Peyer's patch (tissue), 4 donors: ENCODE measurements at regions not wholly inside any gene's neighbourhood (a gene's known extent, or its start where the extent isn't known, plus 50 kb on each side); places are given as distances from the start of the nearest gene placed in this dataset.

ENCODE experiments used
- DNase-seq, 3 donors: peaks; one replicate each; pipeline ENCODE4 v3.0.0-alpha.2; 2017 to 2019
- H3K27ac ChIP-seq, 4 donors: fragments of 200-600 bp; sonication (generic); one replicate each; pipeline ENCODE4 v1.5.1; 2016 to 2019
- H3K27me3 ChIP-seq, 2 donors: fragments of 200-600 bp; sonication (generic); one replicate each; pipeline ENCODE4 v1.5.1; 2019
- H3K36me3 ChIP-seq, 3 donors: fragments of 200-600 bp; sonication (generic); one replicate each; pipeline ENCODE4 v1.5.1; 2016 to 2019
- H3K4me1 ChIP-seq, 4 donors: fragments of 200-600 bp; sonication (generic); one replicate each; pipeline ENCODE4 v1.5.1; 2016 to 2019
- H3K4me3 ChIP-seq, 4 donors: fragments of 200-600 bp; sonication (generic); 1 replicate in 3 of 4; 2 replicates in 1 of 4; pipeline ENCODE4 v1.5.1; 2016 to 2019; ENCODE audit warnings: mild to moderate bottlenecking in 1 of 4
- H3K9me3 ChIP-seq, 4 donors: fragments of 200-600 bp; sonication (generic); one replicate each; pipeline ENCODE4 v1.5.1; 2016 to 2019; ENCODE audit warnings: mild to moderate bottlenecking in 1 of 4
- CTCF ChIP-seq, 6 experiments: fragments of 450-650 bp in 4 of 6; fragments of 200-600 bp in 2 of 6; sonication (generic) in 1 of 6; IDR thresholded peaks; one replicate each; pipeline ENCODE4 v1.5.1; 2017 to 2019; ENCODE audit warnings: antibody characterized with exemption in 6 of 6, mild to moderate bottlenecking in 3 of 6, moderate library complexity in 1 of 6
- POLR2A ChIP-seq, 2 donors: fragments of 450-650 bp; IDR thresholded peaks; one replicate each; pipeline ENCODE4 v1.5.1; 2017; ENCODE audit warnings: antibody characterized with exemption in 2 of 2, mild to moderate bottlenecking in 2 of 2, moderate library complexity in 2 of 2

- Histone ChIP-seq H3K9me3 (no peaks in the 10 kb centered on the region), H3K36me3 (no peaks in the 10 kb centered on the region), H3K27ac (no peak overlapping the region), H3K4me1 (no peaks in the 10 kb centered on the region), H3K27me3 (no peaks in the 10 kb centered on the region), H3K4me3 (no peak overlapping the region)
- no peak for DNase-seq
- TF ChIP-seq CTCF (IDR thresholded peaks at IDR 0.05): no peak
- TF ChIP-seq POLR2A (IDR thresholded peaks at IDR 0.05): no peak
These were observed 217.7 kb downstream of the FOXA2 start for GRCh38 chr20:22366631-22367030.

GRCh38 chr20:22354647-22355046, 229.7 kb downstream of the FOXA2 start:
- DNase-seq: no peak
- Histone ChIP-seq H3K27ac (no peak overlapping the region), H3K27me3 (no peaks in the 10 kb centered on the region), H3K9me3 (no peaks in the 10 kb centered on the region), H3K36me3 (no peaks in the 10 kb centered on the region), H3K4me1 (no peaks in the 10 kb centered on the region), H3K4me3 (no peak overlapping the region)
- TF ChIP-seq CTCF (IDR thresholded peaks at IDR 0.05): no peak

GRCh38 chr20:22353586-22353985, 230.8 kb downstream of the FOXA2 start:
- H3K9me3 ChIP-seq: no peaks in the 10 kb centered on the region

DNA sequence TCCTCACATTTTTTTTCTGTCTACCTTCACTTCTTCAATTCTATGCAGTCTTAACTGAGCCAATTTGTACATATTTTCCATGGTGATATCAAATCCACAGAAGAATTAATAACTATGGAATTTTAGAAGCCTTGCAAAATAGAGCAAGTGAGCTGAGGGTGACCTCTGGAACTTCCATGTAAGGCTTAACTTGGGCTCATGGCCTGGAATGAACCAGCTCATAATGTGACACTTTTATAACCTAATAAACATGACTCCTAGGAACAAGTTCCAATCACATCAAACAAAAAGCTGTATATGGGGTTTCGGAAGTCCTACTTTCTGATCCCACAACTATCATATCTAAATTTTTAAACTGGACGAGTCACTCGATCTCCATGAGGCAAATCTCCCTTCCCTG, 232.4 kb downstream of the FOXA2 start:
- no peak for TF ChIP-seq CTCF (IDR thresholded peaks at IDR 0.05)
- no peak for TF ChIP-seq POLR2A (IDR thresholded peaks at IDR 0.05)
- Histone ChIP-seq H3K4me3 (no peak overlapping the region), H3K27ac (no peak overlapping the region), H3K36me3 (no peaks in the 10 kb centered on the region), H3K27me3 (no peaks in the 10 kb centered on the region), H3K9me3 (no peaks in the 10 kb centered on the region), H3K4me1 (no peaks in the 10 kb centered on the region)
- DNase-seq: no peak

More at GRCh38 chr20:22353586-22353985, 230.8 kb downstream of the FOXA2 start:
- Histone ChIP-seq H3K36me3 (no peaks in the 10 kb centered on the region), H3K4me1 (no peaks in the 10 kb centered on the region), H3K27ac (no peak overlapping the region), H3K4me3 (no peak overlapping the region), H3K27me3 (no peaks in the 10 kb centered on the region)
- DNase-seq: no peak
- TF ChIP-seq CTCF (IDR thresholded peaks at IDR 0.05): no peak
- TF ChIP-seq POLR2A (IDR thresholded peaks at IDR 0.05): no peak

DNA sequence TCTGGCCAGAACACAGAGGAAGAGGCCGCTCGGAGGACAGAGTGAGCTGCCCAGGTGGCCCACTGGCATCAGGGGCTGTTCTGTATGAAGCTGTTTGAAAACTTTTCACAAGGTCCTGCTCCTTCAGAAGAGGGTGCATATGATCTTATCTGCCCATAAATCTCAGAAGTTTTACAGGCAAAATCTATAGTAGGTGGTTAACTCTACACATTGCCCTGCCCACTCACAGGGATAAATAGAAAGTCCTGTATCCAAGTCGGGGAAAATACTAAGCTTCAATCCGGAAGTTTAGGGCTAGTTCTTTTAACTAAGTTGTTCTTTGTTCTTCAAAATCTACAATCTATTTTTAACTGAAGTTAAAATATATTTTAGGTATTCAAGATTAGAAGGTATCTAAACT, 233.7 kb downstream of the FOXA2 start:
- no peaks in the 10 kb centered on the region for H3K27me3 ChIP-seq
- H3K27ac ChIP-seq: no peak overlapping the region
- no peaks in the 10 kb centered on the region for H3K9me3 ChIP-seq
- no peaks in the 10 kb centered on the region for H3K4me1 ChIP-seq
- no peaks in the 10 kb centered on the region for H3K36me3 ChIP-seq
- no peak overlapping the region for H3K4me3 ChIP-seq
- no peak for DNase-seq
- TF ChIP-seq CTCF (IDR thresholded peaks at IDR 0.05) (no peak), POLR2A (IDR thresholded peaks at IDR 0.05) (no peak)

GRCh38 chr20:22348010-22348409, 236.4 kb downstream of the FOXA2 start:
- Histone ChIP-seq H3K4me1 (no peaks in the 10 kb centered on the region), H3K36me3 (no peaks in the 10 kb centered on the region), H3K4me3 (no peak overlapping the region), H3K9me3 (no peaks in the 10 kb centered on the region), H3K27me3 (no peaks in the 10 kb centered on the region), H3K27ac (no peak overlapping the region)
- DNase-seq: no peak
- TF ChIP-seq CTCF (IDR thresholded peaks at IDR 0.05): no peak
- no peak for TF ChIP-seq POLR2A (IDR thresholded peaks at IDR 0.05)
